ENCODE measurements at regions not wholly inside any gene's neighbourhood (a gene's known extent, or its start where the extent isn't known, plus 50 kb on each side); places are given as distances from the start of the nearest gene placed in this dataset.

DNA sequence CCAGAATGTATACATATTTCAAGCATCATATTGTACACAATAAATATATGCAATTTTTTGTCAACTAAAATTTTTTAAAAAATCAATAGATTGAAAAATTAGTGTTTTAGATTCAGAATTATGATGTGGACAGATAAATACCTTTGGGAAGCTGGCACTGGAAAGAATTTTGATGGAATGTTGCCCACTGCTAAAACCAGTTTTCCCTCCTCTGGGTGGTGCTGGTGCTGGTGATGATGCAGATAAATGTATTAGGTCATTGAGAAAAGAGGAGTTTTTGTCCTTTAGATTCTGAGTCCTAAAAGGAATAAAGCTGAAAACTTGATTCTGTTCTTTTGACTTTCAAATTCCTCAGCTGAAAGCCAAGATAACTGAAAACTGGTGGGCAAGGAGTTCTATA is 56.0 kb upstream of the SUCLG2 start:
- no peak for DNase-seq
- ATAC-seq (ENCODE audit: insufficient read depth, low read depth): no peak
- H3K27me3 ChIP-seq (ENCODE audit: insufficient read depth, low read length, poor library complexity): no peaks in the 10 kb centered on the region
- no peaks in the 10 kb centered on the region for H4K20me1 ChIP-seq (ENCODE audit: insufficient read depth, low read length)
- TF ChIP-seq, protein P1, sequence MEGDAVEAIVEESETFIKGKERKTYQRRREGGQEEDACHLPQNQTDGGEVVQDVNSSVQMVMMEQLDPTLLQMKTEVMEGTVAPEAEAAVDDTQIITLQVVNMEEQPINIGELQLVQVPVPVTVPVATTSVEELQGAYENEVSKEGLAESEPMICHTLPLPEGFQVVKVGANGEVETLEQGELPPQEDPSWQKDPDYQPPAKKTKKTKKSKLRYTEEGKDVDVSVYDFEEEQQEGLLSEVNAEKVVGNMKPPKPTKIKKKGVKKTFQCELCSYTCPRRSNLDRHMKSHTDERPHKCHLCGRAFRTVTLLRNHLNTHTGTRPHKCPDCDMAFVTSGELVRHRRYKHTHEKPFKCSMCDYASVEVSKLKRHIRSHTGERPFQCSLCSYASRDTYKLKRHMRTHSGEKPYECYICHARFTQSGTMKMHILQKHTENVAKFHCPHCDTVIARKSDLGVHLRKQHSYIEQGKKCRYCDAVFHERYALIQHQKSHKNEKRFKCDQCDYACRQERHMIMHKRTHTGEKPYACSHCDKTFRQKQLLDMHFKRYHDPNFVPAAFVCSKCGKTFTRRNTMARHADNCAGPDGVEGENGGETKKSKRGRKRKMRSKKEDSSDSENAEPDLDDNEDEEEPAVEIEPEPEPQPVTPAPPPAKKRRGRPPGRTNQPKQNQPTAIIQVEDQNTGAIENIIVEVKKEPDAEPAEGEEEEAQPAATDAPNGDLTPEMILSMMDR (IDR thresholded peaks at IDR 0.05; ENCODE audit: borderline replicate concordance, extremely low read depth, low read length, poor library complexity, severe bottlenecking): no peak
- TF ChIP-seq EZH2 (IDR thresholded peaks at IDR 0.05; ENCODE audit: borderline replicate concordance, low read depth, low read length, severe bottlenecking): no peak
- no peak overlapping the region for H3K4me3 ChIP-seq (ENCODE audit: low read depth in 1 of 2, low read length in 2 of 2)
- no peak overlapping the region for H2AFZ ChIP-seq (ENCODE audit: low read depth, low read length)
- no peaks in the 10 kb centered on the region for H3K4me1 ChIP-seq (ENCODE audit: insufficient read depth, low read length)
- no peaks in the 10 kb centered on the region for H3K36me3 ChIP-seq (ENCODE audit: insufficient read depth, low read length)
- no peaks in the 10 kb centered on the region for H3K79me2 ChIP-seq (ENCODE audit: insufficient read depth, low read length)
- no peak overlapping the region for H3K4me2 ChIP-seq (ENCODE audit: insufficient read depth, low read length)
- H3K9ac ChIP-seq (ENCODE audit: low read depth, low read length): no peak overlapping the region
- no peak overlapping the region for H3K27ac ChIP-seq (ENCODE audit: low read length)
- no peaks in the 10 kb centered on the region for H3K9me3 ChIP-seq (ENCODE audit: insufficient read depth, low read length, severe bottlenecking)

DNA sequence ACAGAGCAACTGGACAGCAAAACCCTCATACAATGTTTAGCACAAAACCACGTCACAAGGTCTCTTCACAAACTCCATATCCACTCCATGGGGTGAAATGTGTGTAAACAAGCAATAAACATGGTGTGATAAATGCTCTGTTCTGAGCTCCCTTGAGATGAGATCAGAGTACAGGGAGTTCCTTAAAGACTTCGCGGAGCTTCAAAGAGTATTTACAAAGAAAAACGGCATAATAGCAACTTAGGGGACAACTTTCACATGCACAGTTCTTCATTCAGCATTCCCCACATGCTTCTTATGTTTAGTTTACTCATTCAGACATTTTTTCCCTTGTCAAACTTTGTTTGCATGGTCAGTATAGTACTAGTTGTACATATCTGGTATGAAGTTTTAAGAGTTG is 52.5 kb upstream of the SUCLG2 start:
- H3K4me2 ChIP-seq (ENCODE audit: insufficient read depth, low read length): no peak overlapping the region
- H3K9ac ChIP-seq (ENCODE audit: low read depth, low read length): no peak overlapping the region
- H3K36me3 ChIP-seq (ENCODE audit: insufficient read depth, low read length): no peaks in the 10 kb centered on the region
- DNase-seq (no peak), ATAC-seq (ENCODE audit: insufficient read depth, low read depth) (no peak)
- no peaks in the 10 kb centered on the region for H3K4me1 ChIP-seq (ENCODE audit: insufficient read depth, low read length)
- no peak for TF ChIP-seq EZH2 (IDR thresholded peaks at IDR 0.05; ENCODE audit: borderline replicate concordance, low read depth, low read length, severe bottlenecking)
- TF ChIP-seq, protein P1 (IDR thresholded peaks at IDR 0.05; ENCODE audit: borderline replicate concordance, extremely low read depth, low read length, poor library complexity, severe bottlenecking): no peak
- no peak overlapping the region for H3K27ac ChIP-seq (ENCODE audit: low read length)
- H4K20me1 ChIP-seq (ENCODE audit: insufficient read depth, low read length): no peaks in the 10 kb centered on the region
- no peak overlapping the region for H2AFZ ChIP-seq (ENCODE audit: low read depth, low read length)
- no peak overlapping the region for H3K4me3 ChIP-seq (ENCODE audit: low read depth in 1 of 2, low read length in 2 of 2)
- no peaks in the 10 kb centered on the region for H3K9me3 ChIP-seq (ENCODE audit: insufficient read depth, low read length, severe bottlenecking)
- H3K27me3 ChIP-seq (ENCODE audit: insufficient read depth, low read length, poor library complexity): no peaks in the 10 kb centered on the region
- H3K79me2 ChIP-seq (ENCODE audit: insufficient read depth, low read length): no peaks in the 10 kb centered on the region

DNA sequence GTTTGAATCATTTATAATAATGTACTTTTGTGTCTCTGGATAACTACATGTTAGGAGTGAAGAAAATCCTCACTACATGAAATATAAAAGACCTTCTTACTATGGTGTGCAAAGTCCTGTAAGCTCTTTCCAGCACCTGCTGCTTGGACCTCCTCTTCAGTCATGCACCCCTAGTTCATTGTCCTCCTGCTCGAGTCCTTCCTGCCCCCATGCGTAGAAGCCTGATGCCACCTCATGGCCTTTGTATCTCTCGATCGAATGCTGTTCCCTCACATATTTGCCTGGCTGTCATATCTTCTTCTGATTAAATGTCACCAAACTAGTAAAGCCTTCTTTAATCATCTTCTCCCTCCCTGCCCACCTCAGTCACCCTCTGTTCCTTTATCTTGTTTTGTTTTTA is 49.9 kb upstream of the SUCLG2 start:
- no peaks in the 10 kb centered on the region for H3K36me3 ChIP-seq (ENCODE audit: insufficient read depth, low read length)
- TF ChIP-seq, protein P1 (IDR thresholded peaks at IDR 0.05; ENCODE audit: borderline replicate concordance, extremely low read depth, low read length, poor library complexity, severe bottlenecking): peak; percentile 16
- no peak for TF ChIP-seq EZH2 (IDR thresholded peaks at IDR 0.05; ENCODE audit: borderline replicate concordance, low read depth, low read length, severe bottlenecking)
- no peak overlapping the region for H3K4me3 ChIP-seq (ENCODE audit: low read depth in 1 of 2, low read length in 2 of 2)
- H3K4me1 ChIP-seq (ENCODE audit: insufficient read depth, low read length): no peaks in the 10 kb centered on the region
- H3K9ac ChIP-seq (ENCODE audit: low read depth, low read length): no peak overlapping the region
- no peaks in the 10 kb centered on the region for H4K20me1 ChIP-seq (ENCODE audit: insufficient read depth, low read length)
- H3K27ac ChIP-seq (ENCODE audit: low read length): no peak overlapping the region
- H2AFZ ChIP-seq (ENCODE audit: low read depth, low read length): no peak overlapping the region
- H3K79me2 ChIP-seq (ENCODE audit: insufficient read depth, low read length): no peaks in the 10 kb centered on the region
- DNase-seq (no peak), ATAC-seq (ENCODE audit: insufficient read depth, low read depth) (no peak)
- H3K27me3 ChIP-seq (ENCODE audit: insufficient read depth, low read length, poor library complexity): no peaks in the 10 kb centered on the region
- H3K9me3 ChIP-seq (ENCODE audit: insufficient read depth, low read length, severe bottlenecking): no peaks in the 10 kb centered on the region
- no peak overlapping the region for H3K4me2 ChIP-seq (ENCODE audit: insufficient read depth, low read length)

Measured in DND-41 (cell line).